Kidney (tissue), 13 donors: ENCODE measurements at regions not wholly inside any gene's neighbourhood (a gene's known extent, or its start where the extent isn't known, plus 50 kb on each side); places are given as distances from the start of the nearest gene placed in this dataset.
"Not testable (repeated sequence)": the region's sequence is repeated elsewhere in the genome, so short reads cannot be mapped to it uniquely, and the experiment has no call there.

Experiments
- DNase-seq, 5 donors: peaks; one replicate each; pipeline ENCODE4 v3.0.0-alpha.2; 2013 to 2020
- FAIRE-seq: peaks from 2 replicates; lab custom pipeline; 2012; peaks lifted over from hg19 to GRCh38; lab: Jason Lieb, UNC
- H3K27ac ChIP-seq, 2 donors: one replicate each; pipeline ENCODE4 v1.7.0; 2013; ENCODE audit warnings: low read depth in 2 of 2, low read length in 2 of 2, inconsistent platforms in 1 of 2
- H3K27me3 ChIP-seq: one replicate; pipeline ENCODE4 v1.7.1; 2013; ENCODE audit warnings: low read length, inconsistent platforms; ENCODE audit not compliant: control insufficient read depth, insufficient read depth
- H3K36me3 ChIP-seq, 3 donors: one replicate each; pipeline versions ENCODE4 v1.7.0 to v1.7.1; 2013; ENCODE audit warnings: low read length in 3 of 3, control low read depth in 1 of 3, inconsistent platforms in 1 of 3; ENCODE audit not compliant: insufficient read depth in 3 of 3, control insufficient read depth in 2 of 3
- H3K4me1 ChIP-seq, 3 donors: one replicate each; pipeline versions ENCODE4 v1.7.0 to v1.7.1; 2013; ENCODE audit warnings: low read length in 3 of 3, inconsistent platforms in 1 of 3, low read depth in 1 of 3; ENCODE audit not compliant: control insufficient read depth in 2 of 3, insufficient read depth in 2 of 3
- H3K4me3 ChIP-seq, 3 donors: one replicate each; pipeline versions ENCODE4 v1.7.0 to v1.8.1; 2013; ENCODE audit warnings: low read length in 3 of 3, control low read depth in 1 of 3, inconsistent platforms in 1 of 3
- H3K9ac ChIP-seq, 3 donors: one replicate each; pipeline versions ENCODE4 v1.7.0 to v1.7.1; 2013; ENCODE audit warnings: low read length in 3 of 3, control low read depth in 1 of 3, inconsistent platforms in 1 of 3
- H3K9me3 ChIP-seq, 3 donors: one replicate each; pipeline versions ENCODE4 v1.7.0 to v1.7.1; 2013; ENCODE audit warnings: low read length in 3 of 3, control low read depth in 1 of 3, inconsistent platforms in 1 of 3; ENCODE audit not compliant: control insufficient read depth in 2 of 3, insufficient read depth in 1 of 3
- intact Hi-C: fragments of 100-400 bp; cut with DNase I; formaldehyde crosslinking; loops from one replicate; pipeline ENCODE4 v1.11.1; 2022
- TF ChIP-seq, protein P1 (sequence below): IDR thresholded peaks from 3 replicates; pipeline ENCODE4 v1.5.1; 2012; ENCODE audit warnings: mild to moderate bottlenecking, moderate library complexity, borderline replicate concordance; ENCODE audit not compliant: insufficient read depth; ENCODE audit errors: extremely low read depth
- donor health status: control.
- donor health status: control.
- donor health status: control.
- donor health status: control.
- donor health status: control.
- donor health status: DM: yes; HTN: yes; CAD: no.
- donor health status: Normal renal cell carcinoma (clear cell type).

- intact Hi-C loops, result no loop called here
- H3K27me3 ChIP-seq, result no peaks in the 10 kb centered on the region
- no peak for FAIRE-seq
- H3K27ac ChIP-seq, result no peak overlapping the region
- DNase-seq, result peak in 1 of 5 donors; percentile 39
- H3K9ac ChIP-seq, result no peak overlapping the region
- H3K4me1 ChIP-seq, result no peaks in the 10 kb centered on the region
- no peak overlapping the region for H3K4me3 ChIP-seq
- no peaks in the 10 kb centered on the region for H3K36me3 ChIP-seq
- H3K9me3 ChIP-seq, result no peaks in the 10 kb centered on the region
- TF ChIP-seq, protein P1, sequence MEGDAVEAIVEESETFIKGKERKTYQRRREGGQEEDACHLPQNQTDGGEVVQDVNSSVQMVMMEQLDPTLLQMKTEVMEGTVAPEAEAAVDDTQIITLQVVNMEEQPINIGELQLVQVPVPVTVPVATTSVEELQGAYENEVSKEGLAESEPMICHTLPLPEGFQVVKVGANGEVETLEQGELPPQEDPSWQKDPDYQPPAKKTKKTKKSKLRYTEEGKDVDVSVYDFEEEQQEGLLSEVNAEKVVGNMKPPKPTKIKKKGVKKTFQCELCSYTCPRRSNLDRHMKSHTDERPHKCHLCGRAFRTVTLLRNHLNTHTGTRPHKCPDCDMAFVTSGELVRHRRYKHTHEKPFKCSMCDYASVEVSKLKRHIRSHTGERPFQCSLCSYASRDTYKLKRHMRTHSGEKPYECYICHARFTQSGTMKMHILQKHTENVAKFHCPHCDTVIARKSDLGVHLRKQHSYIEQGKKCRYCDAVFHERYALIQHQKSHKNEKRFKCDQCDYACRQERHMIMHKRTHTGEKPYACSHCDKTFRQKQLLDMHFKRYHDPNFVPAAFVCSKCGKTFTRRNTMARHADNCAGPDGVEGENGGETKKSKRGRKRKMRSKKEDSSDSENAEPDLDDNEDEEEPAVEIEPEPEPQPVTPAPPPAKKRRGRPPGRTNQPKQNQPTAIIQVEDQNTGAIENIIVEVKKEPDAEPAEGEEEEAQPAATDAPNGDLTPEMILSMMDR, result no peak
Observed at GRCh38 chr12:131389054-131390013, 321.6 kb upstream of the SFSWAP start.

DNA sequence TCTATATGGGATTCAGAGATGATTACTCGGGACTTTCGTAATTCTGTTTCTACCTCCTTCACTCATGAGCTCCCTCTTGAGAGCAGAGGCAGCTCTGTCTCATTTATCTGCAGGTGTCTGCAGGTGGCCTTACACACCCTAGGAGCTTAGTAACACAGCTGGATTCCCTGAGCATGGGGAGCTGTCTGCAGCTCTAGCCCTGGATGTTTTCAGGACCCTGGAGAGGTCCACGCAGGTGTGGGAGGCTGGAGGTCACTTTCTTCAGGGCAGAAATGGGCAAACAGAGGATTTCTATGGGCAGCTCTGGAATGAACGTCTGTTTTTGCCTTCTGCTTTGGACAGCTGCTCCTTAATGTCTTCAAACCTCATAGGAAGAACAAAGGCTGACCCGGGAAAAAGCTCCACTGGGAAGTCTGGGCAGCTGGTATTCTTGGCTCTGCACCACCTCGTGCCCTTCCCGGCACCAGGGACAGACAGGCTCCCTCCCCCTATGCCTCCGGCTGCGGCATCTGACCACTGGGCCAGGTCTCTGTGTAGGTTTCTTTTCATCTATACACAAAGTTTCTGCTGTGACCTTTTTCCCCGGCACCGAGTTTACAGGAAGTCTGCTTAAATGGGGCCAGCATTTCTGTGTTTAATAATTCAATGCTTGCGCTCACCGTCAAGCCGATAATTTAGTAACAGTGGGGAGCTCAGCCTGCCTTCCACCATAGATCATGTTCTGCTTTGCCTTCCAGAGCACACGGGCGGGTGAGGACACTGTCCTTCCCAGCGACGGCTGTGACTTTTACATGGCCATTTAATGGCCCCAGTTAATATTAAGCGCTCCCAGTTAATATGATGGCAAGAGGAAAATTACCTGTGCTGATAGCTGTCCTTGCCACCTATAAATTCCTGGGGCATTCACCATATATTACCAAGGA, 320.2 kb upstream of the SFSWAP start:
- DNase-seq (peak; percentile 39 to 90 (median 87)), FAIRE-seq (no peak)

GRCh38 chr12:131391399-131391798, 319.5 kb upstream of the SFSWAP start:
- H3K9ac ChIP-seq, result no peak overlapping the region
- TF ChIP-seq, protein P1, result no peak
- H3K9me3 ChIP-seq, result peaks cover 0 to 11% (median 2%) of the 10 kb centered on the region in 3 donors
- H3K4me1 ChIP-seq, result no peaks in the 10 kb centered on the region
- no peaks in the 10 kb centered on the region for H3K27me3 ChIP-seq
- intact Hi-C loops, result no loop called here
- no peak overlapping the region for H3K4me3 ChIP-seq
- DNase-seq (peak in 2 of 5 donors; percentile 31 to 63), FAIRE-seq (no peak)
- H3K27ac ChIP-seq, result no peak overlapping the region
- peaks cover 0 to 2% (median 0%) of the 10 kb centered on the region in 3 donors for H3K36me3 ChIP-seq

More for the DNA sequence above, 320.2 kb upstream of the SFSWAP start:
- Histone ChIP-seq H3K4me3 (no peak overlapping the region), H3K9me3 (peaks cover 0 to 5% (median 0%) of the 10 kb centered on the region in 3 donors), H3K36me3 (peaks cover 0 to under 1% (median 0%) of the 10 kb centered on the region in 3 donors), H3K4me1 (no peaks in the 10 kb centered on the region), H3K27ac (no peak overlapping the region), H3K9ac (no peak overlapping the region), H3K27me3 (no peaks in the 10 kb centered on the region)
- intact Hi-C loops, result no loop called here
- TF ChIP-seq, protein P1, result no peak

DNA sequence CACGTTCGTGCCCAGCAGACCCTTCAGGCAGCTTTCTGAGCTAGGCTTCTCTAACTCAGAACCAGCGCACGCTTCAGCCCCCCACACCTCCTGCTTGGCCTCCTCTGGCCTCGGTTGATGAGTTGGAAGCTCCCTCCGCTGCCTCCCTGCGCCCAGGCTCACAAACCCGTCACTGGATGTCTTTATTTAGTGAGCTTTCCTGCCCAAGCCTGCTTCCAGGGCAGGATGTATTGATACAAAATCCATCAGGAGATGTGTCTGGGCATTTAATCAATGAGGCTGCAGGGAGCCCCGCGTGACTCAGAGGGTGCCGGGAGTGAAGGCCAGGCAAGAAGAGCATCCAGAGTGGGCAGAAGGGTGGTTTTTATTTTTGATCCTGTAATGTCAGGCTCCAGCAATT, 316.1 kb upstream of the SFSWAP start:
- FAIRE-seq, H3K9ac ChIP-seq, H3K27ac ChIP-seq, H3K36me3 ChIP-seq, H3K4me1 ChIP-seq, DNase-seq, H3K27me3 ChIP-seq, intact Hi-C loops, H3K4me3 ChIP-seq: not testable (repeated sequence)
- peaks cover 0 to 12% (median 8%) of the 10 kb centered on the region in 3 donors for H3K9me3 ChIP-seq

- H3K27me3 ChIP-seq, H3K4me3 ChIP-seq, H3K36me3 ChIP-seq, H3K4me1 ChIP-seq, intact Hi-C loops, H3K27ac ChIP-seq, FAIRE-seq, H3K9ac ChIP-seq, DNase-seq: not testable (repeated sequence)
- peaks cover 0 to 12% (median 8%) of the 10 kb centered on the region in 3 donors for H3K9me3 ChIP-seq
Observed at GRCh38 chr12:131395209-131395684, 315.6 kb upstream of the SFSWAP start.
